Endodermal cell (in vitro differentiated cells): ENCODE measurements at regions not wholly inside any gene's neighbourhood (a gene's known extent, or its start where the extent isn't known, plus 50 kb on each side); places are given as distances from the start of the nearest gene placed in this dataset.
"Not testable (repeated sequence)": the region's sequence is repeated elsewhere in the genome, so short reads cannot be mapped to it uniquely, and the experiment has no call there.

ENCODE experiments used
- DNase-seq: peaks from one replicate; pipeline ENCODE4 v3.0.0-alpha.2; 2017
- H3K27ac ChIP-seq: 2 replicates; pipeline ENCODE4 v1.5.1; 2013; ENCODE audit warnings: mild to moderate bottlenecking, low read depth, low read length, moderate library complexity
- H3K27me3 ChIP-seq: 2 replicates; pipeline ENCODE4 v1.6.1; 2013; ENCODE audit warnings: mild to moderate bottlenecking, low read length, moderate library complexity; ENCODE audit not compliant: insufficient read depth, control insufficient read depth, poor library complexity, severe bottlenecking
- H3K36me3 ChIP-seq: 2 replicates; pipeline ENCODE4 v1.7.0; 2013; ENCODE audit warnings: mild to moderate bottlenecking, low read length, moderate library complexity; ENCODE audit not compliant: control insufficient read depth, insufficient read depth
- H3K4me1 ChIP-seq: one replicate; pipeline ENCODE4 v1.7.0; 2013; ENCODE audit warnings: low read length; ENCODE audit not compliant: control insufficient read depth, insufficient read depth
- H3K4me3 ChIP-seq: 2 replicates; pipeline ENCODE4 v1.5.1; 2013; ENCODE audit warnings: mild to moderate bottlenecking, low read length, moderate library complexity
- H3K9ac ChIP-seq: 2 replicates; pipeline ENCODE4 v1.6.1; 2013; ENCODE audit warnings: mild to moderate bottlenecking, low read length, moderate library complexity; ENCODE audit not compliant: poor library complexity, severe bottlenecking; ENCODE audit errors: extremely low read depth
- H3K9me3 ChIP-seq: 2 replicates; pipeline ENCODE4 v1.6.1; 2013; ENCODE audit warnings: mild to moderate bottlenecking, low read length, moderate library complexity; ENCODE audit not compliant: control insufficient read depth
- H3K27ac Mint-ChIP-seq: 2 replicates; pipeline ENCODE4 v1.8.0; 2020; ENCODE audit warnings: mixed read lengths
- H3K27me3 Mint-ChIP-seq: 2 replicates; pipeline ENCODE4 v1.8.0; 2021; ENCODE audit warnings: mild to moderate bottlenecking, mixed read lengths; ENCODE audit not compliant: insufficient read depth
- H3K36me3 Mint-ChIP-seq: 2 replicates; pipeline ENCODE4 v1.8.0; 2020; ENCODE audit warnings: low read depth, mixed read lengths
- H3K4me1 Mint-ChIP-seq: 2 replicates; pipeline ENCODE4 v1.8.0; 2020; ENCODE audit warnings: mixed read lengths
- H3K4me3 Mint-ChIP-seq: 2 replicates; pipeline ENCODE4 v1.8.0; 2020; ENCODE audit warnings: mild to moderate bottlenecking, moderate library complexity, mixed read lengths
- H3K9me3 Mint-ChIP-seq: 2 replicates; pipeline ENCODE4 v1.8.0; 2020; ENCODE audit warnings: mild to moderate bottlenecking, mixed read lengths
- WGBS, 2 experiments: methylation state at CpG; one replicate each; pipeline versions ENCODE4 v1.1.5 to v1.1.7; 2013; ENCODE audit warnings: missing lambda C conversion rate in 2 of 2, mixed read lengths in 1 of 2; ENCODE audit not compliant: insufficient coverage in 1 of 2, insufficient read length in 1 of 2; 5-methylcytosine and 5-hydroxymethylcytosine counted together
- TF ChIP-seq, protein P1 (sequence below): fragments of 200-600 bp; sonication (generic); conservative IDR thresholded peaks from 2 replicates; pipeline ENCODE4 v1.5.0; 2021; ENCODE audit warnings: antibody characterized with exemption, mild to moderate bottlenecking

GRCh38 chr6:112416866-112417265 lies 69.7 kb downstream of the RFPL4B start:
- Mint-ChIP-seq H3K4me3 (no peak overlapping the region), H3K27me3 (peaks cover 6% of the 10 kb centered on the region), H3K9me3 (peaks cover 6% of the 10 kb centered on the region), H3K4me1 (no peaks in the 10 kb centered on the region), H3K36me3 (no peaks in the 10 kb centered on the region), H3K27ac (no peak overlapping the region)
- no peak for DNase-seq
- Histone ChIP-seq H3K27ac (no peak overlapping the region), H3K36me3 (no peaks in the 10 kb centered on the region), H3K9ac (no peak overlapping the region), H3K4me1 (no peaks in the 10 kb centered on the region), H3K9me3 (peaks cover 7% of the 10 kb centered on the region), H3K4me3 (no peak overlapping the region), H3K27me3 (no peaks in the 10 kb centered on the region)
- WGBS, 2 experiments = 87 to 100% methylated on average over 2 to 4 of the region's 4 CpGs
- TF ChIP-seq, protein P1, sequence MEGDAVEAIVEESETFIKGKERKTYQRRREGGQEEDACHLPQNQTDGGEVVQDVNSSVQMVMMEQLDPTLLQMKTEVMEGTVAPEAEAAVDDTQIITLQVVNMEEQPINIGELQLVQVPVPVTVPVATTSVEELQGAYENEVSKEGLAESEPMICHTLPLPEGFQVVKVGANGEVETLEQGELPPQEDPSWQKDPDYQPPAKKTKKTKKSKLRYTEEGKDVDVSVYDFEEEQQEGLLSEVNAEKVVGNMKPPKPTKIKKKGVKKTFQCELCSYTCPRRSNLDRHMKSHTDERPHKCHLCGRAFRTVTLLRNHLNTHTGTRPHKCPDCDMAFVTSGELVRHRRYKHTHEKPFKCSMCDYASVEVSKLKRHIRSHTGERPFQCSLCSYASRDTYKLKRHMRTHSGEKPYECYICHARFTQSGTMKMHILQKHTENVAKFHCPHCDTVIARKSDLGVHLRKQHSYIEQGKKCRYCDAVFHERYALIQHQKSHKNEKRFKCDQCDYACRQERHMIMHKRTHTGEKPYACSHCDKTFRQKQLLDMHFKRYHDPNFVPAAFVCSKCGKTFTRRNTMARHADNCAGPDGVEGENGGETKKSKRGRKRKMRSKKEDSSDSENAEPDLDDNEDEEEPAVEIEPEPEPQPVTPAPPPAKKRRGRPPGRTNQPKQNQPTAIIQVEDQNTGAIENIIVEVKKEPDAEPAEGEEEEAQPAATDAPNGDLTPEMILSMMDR = no peak

DNA sequence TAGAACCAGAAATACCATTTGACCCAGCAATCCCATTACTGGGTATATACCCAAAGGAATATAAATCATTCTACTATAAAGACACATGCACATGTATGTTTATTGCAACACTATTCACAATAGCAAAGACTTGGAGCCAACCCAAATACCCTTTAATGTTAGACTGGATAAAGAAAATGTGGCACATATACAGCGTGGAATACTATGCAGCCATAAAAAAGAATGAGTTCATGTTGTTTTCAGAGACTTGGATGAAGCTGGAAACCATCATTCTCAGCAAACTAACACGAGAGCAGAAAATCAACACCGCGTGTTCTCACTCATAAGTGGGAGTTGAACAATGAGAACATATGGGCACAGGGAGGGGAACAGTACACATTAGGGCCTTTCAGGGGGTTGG lies 79.9 kb downstream of the RFPL4B start:
- H3K4me3 Mint-ChIP-seq, H3K36me3 Mint-ChIP-seq, H3K36me3 ChIP-seq, DNase-seq, H3K4me3 ChIP-seq, H3K9ac ChIP-seq, H3K9me3 ChIP-seq, H3K27me3 ChIP-seq, H3K27ac ChIP-seq, H3K4me1 Mint-ChIP-seq, H3K27me3 Mint-ChIP-seq, H3K27ac Mint-ChIP-seq, H3K9me3 Mint-ChIP-seq, H3K4me1 ChIP-seq: not testable (repeated sequence)
- WGBS, 2 experiments = 92 to 100% methylated on average over 1 to 4 of the region's 4 CpGs

- Mint-ChIP-seq H3K4me3 (no peak overlapping the region), H3K27me3 (no peaks in the 10 kb centered on the region), H3K4me1 (peaks cover 2% of the 10 kb centered on the region), H3K27ac (no peak overlapping the region), H3K36me3 (no peaks in the 10 kb centered on the region), H3K9me3 (no peaks in the 10 kb centered on the region)
- Histone ChIP-seq H3K4me3 (no peak overlapping the region), H3K27me3 (no peaks in the 10 kb centered on the region), H3K4me1 (no peaks in the 10 kb centered on the region), H3K27ac (no peak overlapping the region), H3K9ac (no peak overlapping the region), H3K9me3 (no peaks in the 10 kb centered on the region), H3K36me3 (no peaks in the 10 kb centered on the region)
- TF ChIP-seq, protein P1 = no peak
- DNase-seq = no peak
These were observed 80.4 kb downstream of the RFPL4B start for GRCh38 chr6:112427499-112427898.

DNA sequence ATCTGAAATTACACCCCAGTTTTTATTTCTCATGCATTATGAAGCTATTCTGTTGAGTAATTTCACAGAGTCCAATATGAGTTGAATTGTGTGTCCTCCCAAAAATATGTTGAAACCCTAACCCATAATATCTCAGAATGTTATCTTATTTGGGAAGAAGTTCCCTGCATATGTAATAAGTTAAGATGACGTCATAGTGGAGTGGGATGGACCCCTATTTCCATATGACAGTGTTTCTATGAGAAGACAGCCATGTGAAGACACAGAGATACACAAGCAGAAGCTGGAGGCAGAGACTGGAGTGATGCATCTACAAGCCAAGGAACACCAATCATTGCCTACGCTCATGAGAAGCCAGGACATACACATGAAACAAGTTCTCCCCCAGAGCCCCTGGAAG lies 81.3 kb downstream of the RFPL4B start:
- Histone ChIP-seq H3K36me3 (no peaks in the 10 kb centered on the region), H3K4me1 (no peaks in the 10 kb centered on the region), H3K27me3 (no peaks in the 10 kb centered on the region), H3K9ac (no peak overlapping the region), H3K9me3 (no peaks in the 10 kb centered on the region), H3K27ac (no peak overlapping the region), H3K4me3 (no peak overlapping the region)
- peaks cover 2% of the 10 kb centered on the region for H3K4me1 Mint-ChIP-seq
- no peak overlapping the region for H3K4me3 Mint-ChIP-seq
- H3K9me3 Mint-ChIP-seq = no peaks in the 10 kb centered on the region
- DNase-seq = no peak
- 82 to 90% methylated on average over 2 of the region's 2 CpGs for WGBS, 2 experiments
- H3K27ac Mint-ChIP-seq = no peak overlapping the region
- H3K27me3 Mint-ChIP-seq = no peaks in the 10 kb centered on the region
- TF ChIP-seq, protein P1 = no peak
- no peaks in the 10 kb centered on the region for H3K36me3 Mint-ChIP-seq
